CD4-positive, alpha-beta T cell treated with Interleukin-4 for 4 hours (primary cell): ENCODE measurements at regions not wholly inside any gene's neighbourhood (a gene's known extent, or its start where the extent isn't known, plus 50 kb on each side); places are given as distances from the start of the nearest gene placed in this dataset.
"Not testable (repeated sequence)": the region's sequence is repeated elsewhere in the genome, so short reads cannot be mapped to it uniquely, and the experiment has no call there.

Experiments used
- DNase-seq: peaks from one replicate; pipeline ENCODE4 v3.0.0-alpha.2; 2020

DNA sequence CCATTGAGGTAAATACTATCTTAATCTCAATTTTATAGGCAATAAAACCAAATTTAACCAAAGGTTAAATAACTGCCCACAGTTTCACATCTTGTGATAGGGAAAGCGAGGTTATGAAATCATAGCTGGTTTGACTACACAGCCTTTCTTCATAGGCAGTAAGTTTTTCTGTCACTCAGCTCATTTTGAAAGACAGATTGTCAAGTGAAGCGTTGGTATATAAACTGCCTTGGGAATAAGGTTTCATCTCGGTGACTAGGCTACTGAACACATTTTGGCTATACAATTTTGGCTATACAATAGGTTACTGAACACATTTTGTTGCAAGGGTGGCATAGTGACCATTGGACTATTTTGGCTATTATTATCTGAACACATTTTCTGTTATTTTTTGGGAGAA is 793.7 kb downstream of the TRHDE start:
- DNase-seq, result no peak

- DNase-seq, result no peak
Measured at GRCh38 chr12:73067616-73068015, 795.4 kb downstream of the TRHDE start.

DNA sequence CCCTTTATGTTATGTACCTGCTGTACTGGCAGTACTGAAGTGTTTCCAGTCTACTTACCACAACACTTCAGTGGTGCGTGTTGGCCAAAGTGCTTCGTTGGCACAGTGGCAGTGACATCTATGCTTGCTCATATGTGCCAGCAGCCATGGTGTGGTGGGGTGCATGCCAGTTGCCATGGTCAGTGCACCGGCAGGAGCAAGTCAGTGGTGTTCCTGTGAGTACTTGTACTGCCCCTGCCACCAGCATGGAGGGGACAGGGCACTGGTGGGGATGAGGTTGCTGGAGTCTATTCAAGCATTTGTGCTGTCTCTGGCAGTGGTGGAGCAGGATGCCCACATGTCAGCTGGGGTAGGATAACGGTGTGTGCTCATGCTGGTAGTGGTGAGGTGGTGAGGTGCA is 800.0 kb downstream of the TRHDE start:
- DNase-seq, result no peak

- no peak for DNase-seq
Measured at GRCh38 chr12:73076760-73077159, 804.6 kb downstream of the TRHDE start.

DNA sequence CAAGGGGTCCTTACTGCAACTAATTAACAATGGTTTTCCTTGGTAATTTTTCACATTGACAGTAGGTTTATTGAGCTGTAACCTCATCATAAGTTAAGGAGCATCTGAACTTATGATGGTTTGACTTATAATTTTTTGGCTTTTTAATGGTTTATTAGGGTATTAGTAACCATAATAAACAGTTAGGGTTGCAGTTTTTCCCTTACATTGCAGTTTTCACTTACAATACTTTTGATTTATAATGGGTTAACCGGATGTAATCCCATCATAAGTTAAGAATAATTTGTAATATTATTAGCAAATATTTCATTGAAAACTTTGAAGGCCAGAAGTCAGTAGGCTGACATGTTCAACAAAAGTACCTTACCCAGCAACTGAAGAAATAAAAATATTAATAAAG is 811.6 kb downstream of the TRHDE start:
- DNase-seq, result no peak

DNA sequence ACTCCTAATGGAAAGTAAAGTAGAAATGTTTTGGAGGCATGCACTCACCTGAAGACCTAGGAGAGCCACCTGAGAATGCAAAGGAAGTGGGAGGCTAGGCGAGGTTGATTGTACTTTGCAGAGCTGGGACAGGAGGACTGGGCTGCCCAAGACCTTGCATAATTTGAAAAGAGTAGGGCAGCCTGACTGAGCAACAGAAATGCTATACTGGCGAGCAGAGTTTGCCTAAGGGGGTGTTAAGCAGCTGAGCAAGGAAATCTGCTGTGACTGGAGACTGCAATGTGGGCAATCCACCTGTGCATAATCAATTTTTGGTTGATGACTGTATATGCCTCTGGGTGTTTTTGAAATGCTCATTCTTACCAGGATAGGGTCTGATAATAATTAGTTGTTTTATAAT is 834.1 kb downstream of the TRHDE start:
- no peak for DNase-seq

DNA sequence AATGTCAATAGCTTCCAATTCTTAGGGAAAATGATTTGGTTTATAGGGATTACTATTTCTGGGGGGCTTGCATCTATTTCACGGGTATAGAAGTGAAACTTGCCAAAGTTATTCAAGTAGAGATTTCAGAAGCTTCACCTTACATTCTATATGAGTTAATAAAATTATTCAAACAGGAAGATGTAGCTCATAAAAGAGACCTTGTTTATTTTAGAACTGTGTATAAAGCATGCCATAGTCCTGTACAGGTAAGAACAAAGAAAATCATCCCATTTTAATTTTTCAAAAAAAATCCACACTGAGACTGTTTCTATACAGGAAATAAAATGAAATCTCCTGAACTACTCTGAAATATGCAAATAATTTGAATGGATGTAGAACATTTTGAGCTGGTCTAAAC is 834.7 kb downstream of the TRHDE start:
- DNase-seq, result no peak

DNA sequence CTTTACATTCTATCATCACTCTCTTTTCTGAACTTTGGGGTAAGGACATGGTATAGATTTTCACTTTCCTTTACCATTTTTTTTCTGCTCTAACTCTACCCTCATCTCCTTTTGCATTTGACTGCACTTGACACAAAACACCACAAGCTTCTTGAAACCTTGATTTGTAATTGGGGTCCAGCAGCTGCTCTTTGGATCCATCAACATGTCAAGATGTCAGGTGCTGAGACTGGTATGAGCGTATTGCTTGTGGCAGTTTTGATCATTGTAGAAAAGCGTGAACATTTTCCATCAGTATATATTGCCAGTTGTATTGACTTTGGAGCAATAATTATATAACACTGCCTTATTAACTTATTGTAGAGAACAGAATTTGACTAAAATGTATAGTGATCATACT is 838.6 kb downstream of the TRHDE start:
- DNase-seq, result no peak

DNA sequence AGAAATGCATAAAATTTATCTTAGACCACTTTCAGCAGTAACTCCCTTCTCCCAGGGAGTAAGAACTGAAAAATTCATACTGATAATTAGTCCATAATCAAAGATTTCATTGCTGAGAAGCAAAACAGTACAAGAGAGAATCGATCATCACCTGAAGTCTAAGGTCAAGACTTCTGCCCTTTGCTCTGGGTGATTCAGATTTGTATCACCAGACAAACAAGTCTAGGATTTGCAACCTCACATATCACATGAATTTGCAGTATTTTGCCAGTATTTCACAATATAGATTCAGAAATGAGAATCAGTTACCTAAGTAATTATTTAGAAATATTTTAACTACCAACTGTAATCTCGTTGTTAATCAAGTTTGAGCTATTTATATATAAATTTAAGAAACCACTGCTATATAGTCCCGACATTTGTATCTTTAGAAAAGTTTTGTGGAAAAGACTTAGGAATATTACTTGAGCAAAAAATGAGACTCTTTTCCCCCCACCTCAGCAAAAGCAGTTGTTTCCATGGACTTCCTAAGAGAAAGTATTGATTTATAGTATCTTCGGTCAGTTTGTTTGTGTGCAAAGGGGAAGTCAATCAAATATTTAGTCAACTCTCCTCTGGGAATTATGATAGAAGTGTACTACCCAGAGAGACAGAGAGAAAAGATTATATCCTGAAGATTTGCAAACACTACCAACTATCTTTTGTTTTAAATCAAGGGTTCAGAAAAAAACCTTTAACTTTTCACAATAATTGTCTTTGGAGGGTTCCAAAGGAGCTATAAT is 840.1 kb downstream of the TRHDE start:
- no peak for DNase-seq

- DNase-seq, result no peak
Measured at GRCh38 chr12:73124480-73124879, 852.3 kb downstream of the TRHDE start.

GRCh38 chr12:73125148-73125547 is 853.0 kb downstream of the TRHDE start:
- no peak for DNase-seq

GRCh38 chr12:73136386-73136785 is 864.2 kb downstream of the TRHDE start:
- no peak for DNase-seq

DNA sequence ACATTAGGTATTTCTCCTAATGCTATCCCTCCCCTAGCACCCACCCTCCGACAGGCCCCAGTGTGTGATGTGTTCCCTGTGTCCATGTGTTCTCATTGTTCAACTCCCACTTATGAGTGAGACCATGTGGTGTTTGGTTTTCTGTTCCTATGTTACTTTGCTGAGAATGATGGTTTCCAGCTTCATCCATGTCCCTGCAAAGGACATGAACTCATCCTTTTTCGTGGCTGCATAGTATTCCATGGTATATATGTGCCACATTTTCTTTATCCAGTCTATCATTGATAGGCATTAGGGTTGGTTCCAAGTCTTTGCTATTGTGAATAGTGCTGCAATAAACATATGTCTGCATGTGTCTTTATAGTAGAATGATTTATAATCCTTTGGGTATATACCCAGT is 867.5 kb downstream of the TRHDE start:
- DNase-seq, result not testable (repeated sequence)

GRCh38 chr12:73158341-73158740 is 886.2 kb downstream of the TRHDE start:
- DNase-seq, result no peak

- DNase-seq, result no peak
Measured at GRCh38 chr12:73159954-73160353, 887.8 kb downstream of the TRHDE start.

- no peak for DNase-seq
Measured at GRCh38 chr12:73161970-73162369, 889.8 kb downstream of the TRHDE start.

DNA sequence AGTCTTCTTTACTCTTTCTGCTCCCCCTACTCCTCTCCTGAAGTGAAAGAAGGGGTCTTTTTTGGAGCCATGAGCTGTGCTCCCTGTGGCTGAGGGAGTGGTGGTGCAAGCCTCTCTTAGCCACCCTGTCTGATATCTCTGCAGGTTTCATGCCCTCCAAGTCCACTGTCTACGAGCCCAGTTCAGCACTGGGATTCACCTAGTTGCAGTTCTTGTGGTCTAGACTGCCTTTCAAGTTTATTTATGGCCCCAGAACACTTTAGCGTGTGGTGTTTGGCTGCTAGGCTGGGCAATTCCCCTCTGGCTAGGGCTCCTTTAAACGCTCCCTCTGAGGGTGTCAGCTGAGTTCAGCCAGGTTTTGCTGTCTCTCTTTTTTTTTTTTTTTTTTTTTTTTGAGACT is 908.6 kb downstream of the TRHDE start:
- no peak for DNase-seq

GRCh38 chr12:73181244-73181643 is 909.1 kb downstream of the TRHDE start:
- DNase-seq, result no peak

GRCh38 chr12:73185403-73185802 is 913.2 kb downstream of the TRHDE start:
- no peak for DNase-seq

DNA sequence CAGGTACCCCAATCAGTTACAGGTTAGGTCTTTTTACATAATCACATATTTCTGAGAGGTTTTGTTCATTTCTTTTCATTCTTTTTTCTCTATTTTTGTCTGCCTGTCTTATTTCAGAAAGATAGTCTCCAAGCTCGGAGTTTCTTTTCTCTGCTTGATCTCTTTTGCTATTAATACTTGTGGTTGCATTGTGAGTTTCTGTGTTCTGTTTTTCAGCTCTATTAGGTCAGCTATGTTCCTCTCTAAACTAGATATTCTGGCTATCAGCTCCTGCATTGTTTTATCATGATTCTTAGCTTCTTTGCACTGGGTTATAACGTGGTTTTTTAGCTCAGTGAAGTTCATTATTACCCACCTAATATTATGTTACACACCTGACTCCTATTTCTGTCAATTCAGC is 914.1 kb downstream of the TRHDE start:
- no peak for DNase-seq

- no peak for DNase-seq
Measured at GRCh38 chr12:73187765-73188164, 915.6 kb downstream of the TRHDE start.

GRCh38 chr12:73210548-73211204 is 938.5 kb downstream of the TRHDE start:
- no peak for DNase-seq

DNA sequence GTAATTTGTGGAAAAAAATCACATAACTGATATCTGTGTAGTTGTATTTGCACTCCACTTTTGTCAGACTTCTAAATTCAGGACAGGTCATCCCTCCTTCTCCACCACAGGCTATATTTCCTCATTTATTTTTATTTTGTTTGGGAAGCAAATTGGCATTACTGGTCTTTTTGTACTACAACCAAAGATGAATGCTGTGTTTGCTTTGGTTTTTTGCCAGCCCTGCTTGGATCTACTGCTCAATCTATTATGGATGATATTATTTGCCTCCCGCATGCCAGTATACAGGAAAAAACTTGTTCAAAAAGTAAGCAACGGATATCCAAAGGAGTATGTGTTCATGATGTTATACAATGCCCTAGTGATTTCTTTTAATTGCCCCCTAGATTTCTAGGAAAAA is 948.8 kb downstream of the TRHDE start:
- DNase-seq, result no peak

- DNase-seq, result no peak
Measured at GRCh38 chr12:73221398-73221797, 949.2 kb downstream of the TRHDE start.

DNA sequence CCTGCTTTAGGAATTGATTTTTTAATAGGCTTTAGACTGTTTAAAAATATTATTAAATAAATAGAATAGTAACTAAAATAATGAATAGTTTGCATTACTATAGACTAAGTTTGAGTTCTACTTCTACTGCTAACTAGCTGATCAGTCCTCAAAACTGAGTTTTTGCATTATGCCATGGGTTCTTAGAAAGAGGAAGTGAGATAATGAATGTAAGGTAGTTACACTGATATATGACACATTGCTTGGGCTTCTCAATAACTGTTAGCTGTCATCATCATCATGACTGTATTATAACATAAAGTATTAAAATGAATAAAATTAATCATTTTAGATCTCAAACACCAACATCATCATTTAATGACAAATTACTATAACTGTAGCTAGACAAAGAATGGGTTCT is 949.7 kb downstream of the TRHDE start:
- no peak for DNase-seq
